ENCODE measurements at regions not wholly inside any gene's neighbourhood (a gene's known extent, or its start where the extent isn't known, plus 50 kb on each side); places are given as distances from the start of the nearest gene placed in this dataset.

DNA sequence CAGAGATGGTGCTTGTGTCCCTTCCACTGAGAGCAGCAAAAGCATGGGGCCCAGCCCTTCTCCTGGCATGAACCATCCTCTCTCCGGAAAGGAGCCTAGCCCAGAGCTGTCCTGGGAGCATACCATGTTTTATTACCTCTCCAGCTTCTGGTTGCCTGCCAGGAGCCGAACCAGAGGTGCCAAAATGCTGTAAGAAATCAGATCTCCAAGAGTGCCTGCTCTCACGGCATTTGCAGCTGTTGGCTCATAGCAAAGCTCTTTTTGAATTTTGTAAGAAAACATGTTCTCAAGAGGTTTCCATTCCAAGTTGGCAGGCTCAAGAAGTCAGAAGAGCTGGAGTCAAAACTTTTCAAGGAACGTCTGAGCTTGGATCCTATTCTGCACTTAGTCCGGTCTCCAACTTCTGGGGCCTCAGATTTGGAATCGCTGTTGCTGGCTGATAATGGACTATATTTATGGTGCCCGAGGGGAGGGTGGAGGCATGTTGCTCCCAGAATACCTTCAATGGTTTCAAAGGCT, 211.7 kb upstream of the MKI67 start:
- H4K20me1 ChIP-seq (ENCODE audit: insufficient read depth), result no peaks in the 10 kb centered on the region
- no peaks in the 10 kb centered on the region for H3K36me3 ChIP-seq (ENCODE audit: control insufficient read depth in 1 of 2, insufficient read depth in 2 of 2, low read length in 2 of 2)
- no peaks in the 10 kb centered on the region for H3K4me1 ChIP-seq (ENCODE audit: control insufficient read depth in 1 of 2, insufficient read depth in 2 of 2, low read length in 2 of 2)
- ChIA-PET CTCF (no interaction called here), POLR2A (no interaction called here), RAD21 (ENCODE audit: low non-redundant PET in 1 of 2, low total read pairs in 2 of 2, uncharacterized antibody in 2 of 2, unreplicated experiment in 2 of 2) (no interaction called here)
- H3K27ac ChIP-seq (ENCODE audit: low read depth, low read length), result no peak overlapping the region
- DNase-seq (ENCODE audit: low read depth, low spot score) (no peak), ATAC-seq (no peak)
- H3K4me3 ChIP-seq (replicated peaks in 1 of 2; ENCODE audit: low read depth in 1 of 2, low read length in 2 of 2), result no peak overlapping the region
- no peak overlapping the region for H2AFZ ChIP-seq (ENCODE audit: low read depth, low read length, poor library complexity, severe bottlenecking)
- H3K9ac ChIP-seq (ENCODE audit: low read length), result no peak overlapping the region
- H3K9me2 ChIP-seq (ENCODE audit: insufficient read depth), result no peaks in the 10 kb centered on the region; the same call in 1 of the 2 replicates
- TF ChIP-seq EZH2phosphoT487 (IDR thresholded peaks at IDR 0.05; ENCODE audit: borderline replicate concordance) (no peak), EZH2 (IDR thresholded peaks at IDR 0.05) (no peak), JUND (IDR thresholded peaks at IDR 0.05) (no peak), FOSL1 (IDR thresholded peaks at IDR 0.05; ENCODE audit: low read depth) (no peak), CBX3 (IDR thresholded peaks at IDR 0.05; ENCODE audit: low read depth) (no peak), POLR2A (IDR thresholded peaks at IDR 0.05; ENCODE audit: borderline replicate concordance, extremely low read depth, insufficient read depth, insufficient read length) (no peak), CEBPB (IDR thresholded peaks at IDR 0.05; ENCODE audit: low read depth) (no peak), RAD21 (IDR thresholded peaks at IDR 0.05; ENCODE audit: low read depth) (no peak), SIN3A (IDR thresholded peaks at IDR 0.05; ENCODE audit: low read depth) (no peak)
- TF ChIP-seq, protein P1, sequence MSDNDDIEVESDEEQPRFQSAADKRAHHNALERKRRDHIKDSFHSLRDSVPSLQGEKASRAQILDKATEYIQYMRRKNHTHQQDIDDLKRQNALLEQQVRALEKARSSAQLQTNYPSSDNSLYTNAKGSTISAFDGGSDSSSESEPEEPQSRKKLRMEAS (IDR thresholded peaks at IDR 0.05), result no peak
- TF ChIP-seq, protein P2, sequence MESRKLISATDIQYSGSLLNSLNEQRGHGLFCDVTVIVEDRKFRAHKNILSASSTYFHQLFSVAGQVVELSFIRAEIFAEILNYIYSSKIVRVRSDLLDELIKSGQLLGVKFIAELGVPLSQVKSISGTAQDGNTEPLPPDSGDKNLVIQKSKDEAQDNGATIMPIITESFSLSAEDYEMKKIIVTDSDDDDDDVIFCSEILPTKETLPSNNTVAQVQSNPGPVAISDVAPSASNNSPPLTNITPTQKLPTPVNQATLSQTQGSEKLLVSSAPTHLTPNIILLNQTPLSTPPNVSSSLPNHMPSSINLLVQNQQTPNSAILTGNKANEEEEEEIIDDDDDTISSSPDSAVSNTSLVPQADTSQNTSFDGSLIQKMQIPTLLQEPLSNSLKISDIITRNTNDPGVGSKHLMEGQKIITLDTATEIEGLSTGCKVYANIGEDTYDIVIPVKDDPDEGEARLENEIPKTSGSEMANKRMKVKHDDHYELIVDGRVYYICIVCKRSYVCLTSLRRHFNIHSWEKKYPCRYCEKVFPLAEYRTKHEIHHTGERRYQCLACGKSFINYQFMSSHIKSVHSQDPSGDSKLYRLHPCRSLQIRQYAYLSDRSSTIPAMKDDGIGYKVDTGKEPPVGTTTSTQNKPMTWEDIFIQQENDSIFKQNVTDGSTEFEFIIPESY (IDR thresholded peaks at IDR 0.05; ENCODE audit: extremely low read depth, insufficient replicate concordance, low read length), result no peak
- TF ChIP-seq, protein P3, sequence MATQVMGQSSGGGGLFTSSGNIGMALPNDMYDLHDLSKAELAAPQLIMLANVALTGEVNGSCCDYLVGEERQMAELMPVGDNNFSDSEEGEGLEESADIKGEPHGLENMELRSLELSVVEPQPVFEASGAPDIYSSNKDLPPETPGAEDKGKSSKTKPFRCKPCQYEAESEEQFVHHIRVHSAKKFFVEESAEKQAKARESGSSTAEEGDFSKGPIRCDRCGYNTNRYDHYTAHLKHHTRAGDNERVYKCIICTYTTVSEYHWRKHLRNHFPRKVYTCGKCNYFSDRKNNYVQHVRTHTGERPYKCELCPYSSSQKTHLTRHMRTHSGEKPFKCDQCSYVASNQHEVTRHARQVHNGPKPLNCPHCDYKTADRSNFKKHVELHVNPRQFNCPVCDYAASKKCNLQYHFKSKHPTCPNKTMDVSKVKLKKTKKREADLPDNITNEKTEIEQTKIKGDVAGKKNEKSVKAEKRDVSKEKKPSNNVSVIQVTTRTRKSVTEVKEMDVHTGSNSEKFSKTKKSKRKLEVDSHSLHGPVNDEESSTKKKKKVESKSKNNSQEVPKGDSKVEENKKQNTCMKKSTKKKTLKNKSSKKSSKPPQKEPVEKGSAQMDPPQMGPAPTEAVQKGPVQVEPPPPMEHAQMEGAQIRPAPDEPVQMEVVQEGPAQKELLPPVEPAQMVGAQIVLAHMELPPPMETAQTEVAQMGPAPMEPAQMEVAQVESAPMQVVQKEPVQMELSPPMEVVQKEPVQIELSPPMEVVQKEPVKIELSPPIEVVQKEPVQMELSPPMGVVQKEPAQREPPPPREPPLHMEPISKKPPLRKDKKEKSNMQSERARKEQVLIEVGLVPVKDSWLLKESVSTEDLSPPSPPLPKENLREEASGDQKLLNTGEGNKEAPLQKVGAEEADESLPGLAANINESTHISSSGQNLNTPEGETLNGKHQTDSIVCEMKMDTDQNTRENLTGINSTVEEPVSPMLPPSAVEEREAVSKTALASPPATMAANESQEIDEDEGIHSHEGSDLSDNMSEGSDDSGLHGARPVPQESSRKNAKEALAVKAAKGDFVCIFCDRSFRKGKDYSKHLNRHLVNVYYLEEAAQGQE (IDR thresholded peaks at IDR 0.05; ENCODE audit: low read depth), result no peak
- H3K27me3 ChIP-seq (ENCODE audit: insufficient read depth, low read length), result peaks cover 48% of the 10 kb centered on the region
- BruUV-seq (replicated peaks), result no TSS peak
- no peaks in the 10 kb centered on the region for H3K79me2 ChIP-seq (ENCODE audit: insufficient read depth, low read length)
- H3K4me2 ChIP-seq (ENCODE audit: low read length), result no peak overlapping the region
- intact Hi-C loops (cut with micrococcal nuclease), result no loop called here
- H3K9me3 ChIP-seq (ENCODE audit: control insufficient read depth in 1 of 2, insufficient read depth in 1 of 2, low read depth in 1 of 2, low read length in 2 of 2), result no peaks in the 10 kb centered on the region
